ENCODE measurements at regions not wholly inside any gene's neighbourhood (a gene's known extent, or its start where the extent isn't known, plus 50 kb on each side); places are given as distances from the start of the nearest gene placed in this dataset.
"Not testable (repeated sequence)": the region's sequence is repeated elsewhere in the genome, so short reads cannot be mapped to it uniquely, and the experiment has no call there.

GRCh38 chr5:52024359-52024758 lies 641.1 kb downstream of the ISL1 start:
- no peak for DNase-seq

- DNase-seq, result not testable (repeated sequence)
These were observed 646.6 kb downstream of the ISL1 start for GRCh38 chr5:52029836-52030235.

GRCh38 chr5:52041842-52042241 lies 658.6 kb downstream of the ISL1 start:
- no peak for DNase-seq

- no peak for DNase-seq
These were observed 659.9 kb downstream of the ISL1 start for GRCh38 chr5:52043137-52043536.

- DNase-seq, result no peak
These were observed 660.3 kb downstream of the ISL1 start for GRCh38 chr5:52043543-52043942.

GRCh38 chr5:52051759-52052158 lies 668.5 kb downstream of the ISL1 start:
- no peak for DNase-seq

GRCh38 chr5:52063186-52063585 lies 679.9 kb downstream of the ISL1 start:
- DNase-seq, result no peak

GRCh38 chr5:52065182-52065581 lies 681.9 kb downstream of the ISL1 start:
- DNase-seq, result no peak

GRCh38 chr5:52069997-52070396 lies 686.7 kb downstream of the ISL1 start:
- DNase-seq, result no peak

GRCh38 chr5:52073993-52074689 lies 690.9 kb downstream of the ISL1 start:
- DNase-seq, result no peak

GRCh38 chr5:52077941-52078815 lies 694.9 kb downstream of the ISL1 start:
- DNase-seq, result no peak

GRCh38 chr5:52102311-52102710 lies 685.4 kb upstream of the ITGA1 start:
- not testable (repeated sequence) for DNase-seq

- no peak for DNase-seq
These were observed 680.4 kb upstream of the ITGA1 start for GRCh38 chr5:52107210-52107905.

GRCh38 chr5:52119768-52120167 lies 667.9 kb upstream of the ITGA1 start:
- no peak for DNase-seq

GRCh38 chr5:52132053-52132452 lies 655.7 kb upstream of the ITGA1 start:
- no peak for DNase-seq

GRCh38 chr5:52134013-52134650 lies 653.6 kb upstream of the ITGA1 start:
- DNase-seq, result no peak

GRCh38 chr5:52139888-52140615 lies 647.7 kb upstream of the ITGA1 start:
- no peak for DNase-seq

GRCh38 chr5:52148679-52149078 lies 639.0 kb upstream of the ITGA1 start:
- no peak for DNase-seq

GRCh38 chr5:52150501-52150900 lies 637.2 kb upstream of the ITGA1 start:
- no peak for DNase-seq

GRCh38 chr5:52156809-52157208 lies 630.9 kb upstream of the ITGA1 start:
- not testable (repeated sequence) for DNase-seq

GRCh38 chr5:52165806-52166205 lies 621.9 kb upstream of the ITGA1 start:
- not testable (repeated sequence) for DNase-seq

GRCh38 chr5:52173133-52173532 lies 614.6 kb upstream of the ITGA1 start:
- no peak for DNase-seq

Data from GDM1 (cell line).